Pancreas (tissue), 10 donors: ENCODE measurements at regions not wholly inside any gene's neighbourhood (a gene's known extent, or its start where the extent isn't known, plus 50 kb on each side); places are given as distances from the start of the nearest gene placed in this dataset.

Experiments
- ATAC-seq, 4 donors: fragments of 200-7000 bp; cut with Tn5 transposase; one replicate each; pipeline versions ENCODE4 v1.8.0 to v1.9.1; 2020; ENCODE audit warnings: mild to moderate bottlenecking in 4 of 4, moderate library complexity in 4 of 4
- DNase-seq, 6 donors: peaks; one replicate each; pipeline ENCODE4 v3.0.0-alpha.2; 2020
- FAIRE-seq: peaks from 2 replicates; lab custom pipeline; 2012; peaks lifted over from hg19 to GRCh38; lab: Jason Lieb, UNC
- H3K27ac ChIP-seq, 4 donors: fragments of 200-600 bp; sonication (generic); 1 replicate in 3 of 4; 2 replicates in 1 of 4; pipeline versions ENCODE4 v1.5.0 to v1.8.0; 2020
- H3K27me3 ChIP-seq, 4 donors: fragments of 200-600 bp; one replicate each; pipeline ENCODE4 v1.8.0; 2021
- H3K36me3 ChIP-seq, 3 donors: fragments of 200-600 bp; sonication (generic) in 1 of 3; one replicate each; pipeline versions ENCODE4 v1.5.0 to v1.8.0; 2020 to 2021
- H3K4me1 ChIP-seq, 3 donors: fragments of 200-600 bp; one replicate each; pipeline ENCODE4 v1.8.0; 2021
- H3K4me3 ChIP-seq, 4 donors: fragments of 200-600 bp; sonication (generic) in 2 of 4; one replicate each; pipeline versions ENCODE4 v1.5.0 to v1.8.0; 2020 to 2021
- H3K9me3 ChIP-seq, 4 donors: fragments of 200-600 bp; one replicate each; pipeline ENCODE4 v1.8.0; 2021
- CTCF ChIP-seq, 4 donors: fragments of 200-600 bp; sonication (generic) in 3 of 4; IDR thresholded peaks; one replicate each; pipeline versions ENCODE4 v1.5.0 to v1.8.0; 2021; ENCODE audit warnings: antibody characterized with exemption in 4 of 4
- WGBS, 2 donors: extraction: QIAGEN DNeasy Blood & Tissue Kit; methylation state at CpG; one replicate each; pipeline ENCODE4 v1.1.7; 2013; 5-methylcytosine and 5-hydroxymethylcytosine counted together
- intact Hi-C, 3 donors: fragments of 100-400 bp; cut with DNase I; formaldehyde crosslinking; loops; one replicate each; pipeline versions ENCODE4 v1.11.1 to v1.14.2; 2022
- donor health status: healthy with polysubstance abuse.
- donor health status: DM: no; HTN: no; CAD: no; lungs with moderate emphysema.
- donor health status: DM: no; HTN: no; CAD: no.
- donor health status: control.
- donor health status: control.
- donor health status: Bipolar disorder and iron deficiency.
- donor health status: DM: yes; HTN: yes; CAD: no.
- donor health status: DM: no; HTN: no; CAD: no.
- donor health status: DM: no; HTN: no; CAD: no.
- donor health status: DM: yes; HTN: yes; CAD: no.

GRCh38 chr13:104270731-104271130 lies 1204.5 kb upstream of the SLC10A2 start:
- no peak for DNase-seq
- Histone ChIP-seq H3K27me3 (no peaks in the 10 kb centered on the region), H3K36me3 (no peaks in the 10 kb centered on the region), H3K4me3 (no peak overlapping the region), H3K27ac (no peak overlapping the region), H3K9me3 (no peaks in the 10 kb centered on the region), H3K4me1 (no peaks in the 10 kb centered on the region)
- no peak for TF ChIP-seq CTCF (IDR thresholded peaks at IDR 0.05)
- no peak for ATAC-seq
- intact Hi-C loops, result no loop called here
- WGBS, 2 donors, result 73 to 87% methylated on average over 3 of the region's 3 CpGs
- FAIRE-seq, result no peak

GRCh38 chr13:104267206-104267811 lies 1201.1 kb upstream of the SLC10A2 start:
- no peak for FAIRE-seq
- H3K9me3 ChIP-seq, result no peaks in the 10 kb centered on the region
- intact Hi-C loops, result no loop called here
- no peak overlapping the region for H3K27ac ChIP-seq
- no peak for DNase-seq
- no peak for TF ChIP-seq CTCF (IDR thresholded peaks at IDR 0.05)
- H3K36me3 ChIP-seq, result no peaks in the 10 kb centered on the region
- H3K27me3 ChIP-seq, result no peaks in the 10 kb centered on the region
- ATAC-seq, result no peak
- H3K4me3 ChIP-seq, result no peak overlapping the region
- 85 to 94% methylated on average over 6 of the region's 6 CpGs for WGBS, 2 donors
- H3K4me1 ChIP-seq, result no peaks in the 10 kb centered on the region

DNA sequence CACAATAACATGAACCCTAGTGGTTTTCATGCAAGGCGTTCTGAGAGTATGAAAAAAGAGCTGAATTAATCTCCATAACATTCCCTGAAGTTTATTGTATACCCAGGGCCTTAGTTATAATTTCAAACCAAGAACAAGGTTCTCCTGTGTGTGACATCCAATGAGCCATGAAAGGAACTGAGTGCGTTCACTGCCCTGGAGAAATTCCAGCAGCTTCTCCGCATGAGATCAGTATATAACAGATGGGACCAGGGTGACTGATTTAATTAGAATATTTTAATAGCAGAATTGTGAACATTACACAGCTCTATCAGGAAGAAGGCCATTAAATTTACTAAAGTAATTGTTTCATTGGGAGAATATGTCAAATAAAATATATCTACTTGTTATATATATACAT lies 1190.5 kb upstream of the SLC10A2 start:
- TF ChIP-seq CTCF (IDR thresholded peaks at IDR 0.05), result no peak

GRCh38 chr13:104253063-104253680 lies 1187.0 kb upstream of the SLC10A2 start:
- no peaks in the 10 kb centered on the region for H3K36me3 ChIP-seq
- no peaks in the 10 kb centered on the region for H3K27me3 ChIP-seq
- no peaks in the 10 kb centered on the region for H3K4me1 ChIP-seq
- FAIRE-seq (no peak), ATAC-seq (no peak), DNase-seq (no peak)
- WGBS, 2 donors, result 47 to 53% methylated on average over 5 of the region's 5 CpGs
- no peak for TF ChIP-seq CTCF (IDR thresholded peaks at IDR 0.05)
- no peaks in the 10 kb centered on the region for H3K9me3 ChIP-seq
- no peak overlapping the region for H3K4me3 ChIP-seq
- no peak overlapping the region for H3K27ac ChIP-seq
- intact Hi-C loops, result no loop called here

More for the DNA sequence above, 1190.5 kb upstream of the SLC10A2 start:
- ATAC-seq, result no peak
- DNase-seq, result no peak
- Histone ChIP-seq H3K27me3 (no peaks in the 10 kb centered on the region), H3K27ac (no peak overlapping the region), H3K36me3 (no peaks in the 10 kb centered on the region), H3K9me3 (no peaks in the 10 kb centered on the region), H3K4me1 (no peaks in the 10 kb centered on the region), H3K4me3 (no peak overlapping the region)
- no peak for FAIRE-seq
- 79 to 83% methylated on average over 3 of the region's 3 CpGs for WGBS, 2 donors
- intact Hi-C loops, result no loop called here

DNA sequence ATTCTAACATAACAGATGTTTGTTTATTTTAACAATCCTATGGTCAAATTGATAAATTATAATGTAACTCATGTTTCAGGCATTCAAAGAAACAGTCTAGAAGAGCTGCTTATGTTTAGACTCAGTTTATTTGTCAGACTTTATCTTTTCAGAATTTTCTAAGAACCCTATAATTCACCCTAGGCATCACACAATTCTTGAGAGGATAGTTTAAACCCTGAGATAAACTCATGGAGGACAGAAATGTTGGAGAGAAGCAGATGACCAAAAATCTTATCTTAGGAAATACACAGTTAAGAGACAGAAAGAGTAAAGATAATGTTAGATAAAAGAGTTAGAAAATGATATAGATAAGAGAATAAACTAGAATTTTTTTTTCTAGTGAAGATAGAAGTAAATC lies 1185.7 kb upstream of the SLC10A2 start:
- H3K9me3 ChIP-seq, result no peaks in the 10 kb centered on the region
- ATAC-seq (no peak), DNase-seq (no peak), FAIRE-seq (no peak)
- H3K27me3 ChIP-seq, result no peaks in the 10 kb centered on the region
- no peaks in the 10 kb centered on the region for H3K36me3 ChIP-seq
- intact Hi-C loops, result no loop called here
- no peak for TF ChIP-seq CTCF (IDR thresholded peaks at IDR 0.05)
- no peak overlapping the region for H3K27ac ChIP-seq
- H3K4me3 ChIP-seq, result no peak overlapping the region
- H3K4me1 ChIP-seq, result no peaks in the 10 kb centered on the region
